Activated CD8-positive, alpha-beta T cell treated with anti-CD3 and anti-CD28 coated beads for 36 hours (primary cell): ENCODE measurements at regions not wholly inside any gene's neighbourhood (a gene's known extent, or its start where the extent isn't known, plus 50 kb on each side); places are given as distances from the start of the nearest gene placed in this dataset.
"Not testable (repeated sequence)": the region's sequence is repeated elsewhere in the genome, so short reads cannot be mapped to it uniquely, and the experiment has no call there.

Experiments
- ATAC-seq: fragments of 200-7000 bp; cut with Tn5 transposase; one replicate; pipeline ENCODE4 v1.10.0; 2021; ENCODE audit warnings: mild to moderate bottlenecking, moderate library complexity
- CTCF ChIA-PET: fragments of 350-600 bp; sonication (Branson Sonifier 250); formaldehyde crosslinking; loops from one replicate; lab custom pipeline; 2021; ENCODE audit warnings: antibody characterized with exemption; lab: Charles Lee
- POLR2A ChIA-PET: fragments of 350-600 bp; sonication (Branson Sonifier 250); formaldehyde crosslinking; loops from one replicate; lab custom pipeline; 2021; ENCODE audit warnings: antibody characterized with exemption; lab: Charles Lee
- DNase-seq: peaks from one replicate; pipeline ENCODE4 v3.0.0-alpha.2; 2020
- H3K27ac Mint-ChIP-seq: one replicate; pipeline ENCODE4 v1.8.0; 2021; ENCODE audit warnings: mild to moderate bottlenecking, mixed read lengths
- H3K27me3 Mint-ChIP-seq: one replicate; pipeline ENCODE4 v1.8.0; 2021; ENCODE audit warnings: mixed read lengths
- H3K36me3 Mint-ChIP-seq: one replicate; pipeline ENCODE4 v1.8.0; 2021; ENCODE audit warnings: low read depth, mixed read lengths
- H3K4me1 Mint-ChIP-seq: one replicate; pipeline ENCODE4 v1.8.0; 2021; ENCODE audit warnings: low read depth, mixed read lengths
- H3K4me3 Mint-ChIP-seq: one replicate; pipeline ENCODE4 v1.8.0; 2021; ENCODE audit warnings: mild to moderate bottlenecking, moderate library complexity, mixed read lengths
- H3K9me3 Mint-ChIP-seq: one replicate; pipeline ENCODE4 v1.8.0; 2021; ENCODE audit warnings: mixed read lengths
- CTCF ChIP-seq: fragments of 200-600 bp; IDR thresholded peaks from one replicate; pipeline ENCODE4 v1.8.0; 2022; ENCODE audit warnings: antibody characterized with exemption, mild to moderate bottlenecking
- intact Hi-C: fragments of 100-400 bp; cut with micrococcal nuclease; formaldehyde crosslinking; loops from one replicate; pipeline ENCODE4 v1.10.0; 2022

GRCh38 chr4:57719456-57719855 lies 609.3 kb upstream of the IGFBP7 start:
- TF ChIP-seq CTCF = no peak
- no peak overlapping the region for H3K27ac Mint-ChIP-seq
- no peaks in the 10 kb centered on the region for H3K4me1 Mint-ChIP-seq
- POLR2A ChIA-PET = no interaction called here
- no peak for ATAC-seq
- H3K9me3 Mint-ChIP-seq = peaks cover 6% of the 10 kb centered on the region
- H3K36me3 Mint-ChIP-seq = no peaks in the 10 kb centered on the region
- H3K27me3 Mint-ChIP-seq = no peaks in the 10 kb centered on the region
- DNase-seq = no peak
- CTCF ChIA-PET = no interaction called here
- intact Hi-C loops = no loop called here
- no peak overlapping the region for H3K4me3 Mint-ChIP-seq

- H3K27me3 Mint-ChIP-seq, H3K36me3 Mint-ChIP-seq, ATAC-seq, CTCF ChIA-PET, DNase-seq, H3K27ac Mint-ChIP-seq, POLR2A ChIA-PET, H3K9me3 Mint-ChIP-seq, H3K4me3 Mint-ChIP-seq, H3K4me1 Mint-ChIP-seq, intact Hi-C loops: not testable (repeated sequence)
Measured at GRCh38 chr4:57714313-57714712, 604.1 kb upstream of the IGFBP7 start.

- intact Hi-C loops = no loop called here
- ChIA-PET POLR2A (no interaction called here), CTCF (no interaction called here)
- DNase-seq (no peak), ATAC-seq (no peak)
- H3K27ac Mint-ChIP-seq = no peak overlapping the region
- no peaks in the 10 kb centered on the region for H3K36me3 Mint-ChIP-seq
- no peaks in the 10 kb centered on the region for H3K4me1 Mint-ChIP-seq
- TF ChIP-seq CTCF = no peak
- no peaks in the 10 kb centered on the region for H3K27me3 Mint-ChIP-seq
- H3K9me3 Mint-ChIP-seq = no peaks in the 10 kb centered on the region
- H3K4me3 Mint-ChIP-seq = no peak overlapping the region
Measured at GRCh38 chr4:57710053-57710452, 599.9 kb upstream of the IGFBP7 start.

GRCh38 chr4:57691370-57691769 lies 581.2 kb upstream of the IGFBP7 start:
- H3K4me3 Mint-ChIP-seq = no peak overlapping the region
- H3K27ac Mint-ChIP-seq = no peak overlapping the region
- no peak for DNase-seq
- H3K4me1 Mint-ChIP-seq = no peaks in the 10 kb centered on the region
- intact Hi-C loops = no loop called here
- no peaks in the 10 kb centered on the region for H3K27me3 Mint-ChIP-seq
- ChIA-PET POLR2A (no interaction called here), CTCF (no interaction called here)
- no peak for TF ChIP-seq CTCF
- H3K36me3 Mint-ChIP-seq = no peaks in the 10 kb centered on the region
- H3K9me3 Mint-ChIP-seq = peaks cover 3% of the 10 kb centered on the region
- no peak for ATAC-seq

- no peak for ATAC-seq
- DNase-seq = no peak
- intact Hi-C loops = no loop called here
- CTCF ChIA-PET = no interaction called here
- Mint-ChIP-seq H3K27ac (no peak overlapping the region), H3K4me1 (no peaks in the 10 kb centered on the region), H3K36me3 (no peaks in the 10 kb centered on the region), H3K9me3 (peaks cover 3% of the 10 kb centered on the region), H3K4me3 (no peak overlapping the region), H3K27me3 (no peaks in the 10 kb centered on the region)
- POLR2A ChIA-PET = no interaction called here
- no peak for TF ChIP-seq CTCF
Measured at GRCh38 chr4:57689693-57690205, 579.6 kb upstream of the IGFBP7 start.

GRCh38 chr4:57682275-57682674 lies 572.1 kb upstream of the IGFBP7 start:
- H3K36me3 Mint-ChIP-seq = no peaks in the 10 kb centered on the region
- no peaks in the 10 kb centered on the region for H3K4me1 Mint-ChIP-seq
- no peaks in the 10 kb centered on the region for H3K27me3 Mint-ChIP-seq
- intact Hi-C loops = no loop called here
- H3K27ac Mint-ChIP-seq = no peak overlapping the region
- ChIA-PET CTCF (no interaction called here), POLR2A (no interaction called here)
- H3K4me3 Mint-ChIP-seq = no peak overlapping the region
- no peak for DNase-seq
- no peak for TF ChIP-seq CTCF
- no peak for ATAC-seq
- H3K9me3 Mint-ChIP-seq = peaks cover 1% of the 10 kb centered on the region
